Ovary (tissue), 3 donors: ENCODE measurements at regions not wholly inside any gene's neighbourhood (a gene's known extent, or its start where the extent isn't known, plus 50 kb on each side); places are given as distances from the start of the nearest gene placed in this dataset.

ENCODE experiments used
- POLR2A ChIP-seq: fragments of 450-650 bp; IDR thresholded peaks from one replicate; pipeline ENCODE4 v1.6.1; 2017; ENCODE audit warnings: antibody characterized with exemption, mild to moderate bottlenecking, moderate library complexity
- TF ChIP-seq, protein P1 (sequence below), 3 donors: fragments of 450-650 bp in 2 of 3; fragments of 200-600 bp in 1 of 3; IDR thresholded peaks; one replicate each; pipeline versions ENCODE4 v1.5.1 to v1.8.0; 2016 to 2022; ENCODE audit warnings: antibody characterized with exemption in 3 of 3, mild to moderate bottlenecking in 1 of 3
- donor health status: DM: no; HTN: no; CAD: no.

DNA sequence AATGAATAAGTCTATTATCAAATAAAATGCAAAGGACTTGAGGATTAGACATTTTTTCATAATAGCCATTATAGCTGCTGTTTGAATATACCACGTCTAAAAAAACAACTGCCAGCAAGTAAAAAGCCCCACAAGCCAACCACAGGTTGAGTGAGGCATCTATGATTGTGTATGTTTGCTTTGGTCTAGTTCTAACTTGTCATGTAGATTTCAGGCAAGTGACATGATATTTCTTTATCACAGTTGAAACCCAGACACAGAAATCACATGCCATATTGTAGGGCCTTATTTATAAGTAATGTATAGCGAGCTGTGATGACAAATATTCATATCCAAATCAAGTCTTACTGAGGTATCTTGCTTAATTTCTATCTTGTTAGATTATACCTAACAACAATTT is 225.8 kb downstream of the EMP1 start:
- TF ChIP-seq POLR2A: no peak
- TF ChIP-seq, protein P1, sequence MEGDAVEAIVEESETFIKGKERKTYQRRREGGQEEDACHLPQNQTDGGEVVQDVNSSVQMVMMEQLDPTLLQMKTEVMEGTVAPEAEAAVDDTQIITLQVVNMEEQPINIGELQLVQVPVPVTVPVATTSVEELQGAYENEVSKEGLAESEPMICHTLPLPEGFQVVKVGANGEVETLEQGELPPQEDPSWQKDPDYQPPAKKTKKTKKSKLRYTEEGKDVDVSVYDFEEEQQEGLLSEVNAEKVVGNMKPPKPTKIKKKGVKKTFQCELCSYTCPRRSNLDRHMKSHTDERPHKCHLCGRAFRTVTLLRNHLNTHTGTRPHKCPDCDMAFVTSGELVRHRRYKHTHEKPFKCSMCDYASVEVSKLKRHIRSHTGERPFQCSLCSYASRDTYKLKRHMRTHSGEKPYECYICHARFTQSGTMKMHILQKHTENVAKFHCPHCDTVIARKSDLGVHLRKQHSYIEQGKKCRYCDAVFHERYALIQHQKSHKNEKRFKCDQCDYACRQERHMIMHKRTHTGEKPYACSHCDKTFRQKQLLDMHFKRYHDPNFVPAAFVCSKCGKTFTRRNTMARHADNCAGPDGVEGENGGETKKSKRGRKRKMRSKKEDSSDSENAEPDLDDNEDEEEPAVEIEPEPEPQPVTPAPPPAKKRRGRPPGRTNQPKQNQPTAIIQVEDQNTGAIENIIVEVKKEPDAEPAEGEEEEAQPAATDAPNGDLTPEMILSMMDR (IDR thresholded peaks at IDR 0.05): no peak
